ENCODE measurements at regions not wholly inside any gene's neighbourhood (a gene's known extent, or its start where the extent isn't known, plus 50 kb on each side); places are given as distances from the start of the nearest gene placed in this dataset.

- TF ChIP-seq YY1 (IDR thresholded peaks at IDR 0.05; ENCODE audit: low read depth, low read length) = no peak
- TF ChIP-seq, protein P1, sequence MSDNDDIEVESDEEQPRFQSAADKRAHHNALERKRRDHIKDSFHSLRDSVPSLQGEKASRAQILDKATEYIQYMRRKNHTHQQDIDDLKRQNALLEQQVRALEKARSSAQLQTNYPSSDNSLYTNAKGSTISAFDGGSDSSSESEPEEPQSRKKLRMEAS (IDR thresholded peaks at IDR 0.05) = no peak
Observed at GRCh38 chr2:187710791-187711521, 156.7 kb upstream of the TFPI start (continued).

Data from H1 (cell line).